ENCODE measurements at regions not wholly inside any gene's neighbourhood (a gene's known extent, or its start where the extent isn't known, plus 50 kb on each side); places are given as distances from the start of the nearest gene placed in this dataset.

- TF ChIP-seq, protein P1, sequence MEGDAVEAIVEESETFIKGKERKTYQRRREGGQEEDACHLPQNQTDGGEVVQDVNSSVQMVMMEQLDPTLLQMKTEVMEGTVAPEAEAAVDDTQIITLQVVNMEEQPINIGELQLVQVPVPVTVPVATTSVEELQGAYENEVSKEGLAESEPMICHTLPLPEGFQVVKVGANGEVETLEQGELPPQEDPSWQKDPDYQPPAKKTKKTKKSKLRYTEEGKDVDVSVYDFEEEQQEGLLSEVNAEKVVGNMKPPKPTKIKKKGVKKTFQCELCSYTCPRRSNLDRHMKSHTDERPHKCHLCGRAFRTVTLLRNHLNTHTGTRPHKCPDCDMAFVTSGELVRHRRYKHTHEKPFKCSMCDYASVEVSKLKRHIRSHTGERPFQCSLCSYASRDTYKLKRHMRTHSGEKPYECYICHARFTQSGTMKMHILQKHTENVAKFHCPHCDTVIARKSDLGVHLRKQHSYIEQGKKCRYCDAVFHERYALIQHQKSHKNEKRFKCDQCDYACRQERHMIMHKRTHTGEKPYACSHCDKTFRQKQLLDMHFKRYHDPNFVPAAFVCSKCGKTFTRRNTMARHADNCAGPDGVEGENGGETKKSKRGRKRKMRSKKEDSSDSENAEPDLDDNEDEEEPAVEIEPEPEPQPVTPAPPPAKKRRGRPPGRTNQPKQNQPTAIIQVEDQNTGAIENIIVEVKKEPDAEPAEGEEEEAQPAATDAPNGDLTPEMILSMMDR (IDR thresholded peaks at IDR 0.05; ENCODE audit: insufficient read depth, low read depth, low read length, missing control alignments) = no peak
- no peak overlapping the region for H3K4me3 ChIP-seq (ENCODE audit: low read length)
- DNase-seq (ENCODE audit: low read depth) = no peak
These were observed 50.1 kb upstream of the TRPM3 start for GRCh38 chr9:71171517-71171916.

Data from epithelial cell of esophagus (primary cell).